Loucy (cell line): ENCODE measurements at regions not wholly inside any gene's neighbourhood (a gene's known extent, or its start where the extent isn't known, plus 50 kb on each side); places are given as distances from the start of the nearest gene placed in this dataset.

Experiments used
- CTCF ChIP-seq: fragments of 200-600 bp; sonication (generic); conservative IDR thresholded peaks from 2 replicates; pipeline ENCODE4 v1.5.1; 2014; ENCODE audit warnings: mild to moderate bottlenecking, antibody characterized with exemption, low read length
- EZH2phosphoT487 ChIP-seq: fragments of 200-600 bp; IDR thresholded peaks from 2 replicates; pipeline ENCODE4 v1.6.1; 2018; ENCODE audit warnings: antibody characterized with exemption, mild to moderate bottlenecking, moderate library complexity, borderline replicate concordance

- TF ChIP-seq CTCF (no peak), EZH2phosphoT487 (no peak)
Measured at GRCh38 chr2:143822736-143823135, 693.5 kb downstream of the ARHGAP15 start.
